DND-41 (cell line): ENCODE measurements at regions not wholly inside any gene's neighbourhood (a gene's known extent, or its start where the extent isn't known, plus 50 kb on each side); places are given as distances from the start of the nearest gene placed in this dataset.

Experiments used
- CTCF ChIP-seq: IDR thresholded peaks from 2 replicates; pipeline ENCODE4 v1.5.1; 2012; ENCODE audit warnings: borderline replicate concordance, low read length, moderate library complexity, mild to moderate bottlenecking; ENCODE audit not compliant: poor library complexity, severe bottlenecking; ENCODE audit errors: extremely low read depth
- EZH2 ChIP-seq: IDR thresholded peaks from 3 replicates; pipeline ENCODE4 v1.6.1; 2012; ENCODE audit warnings: borderline replicate concordance, low read depth, mild to moderate bottlenecking, moderate library complexity, low read length, inconsistent platforms; ENCODE audit not compliant: severe bottlenecking

DNA sequence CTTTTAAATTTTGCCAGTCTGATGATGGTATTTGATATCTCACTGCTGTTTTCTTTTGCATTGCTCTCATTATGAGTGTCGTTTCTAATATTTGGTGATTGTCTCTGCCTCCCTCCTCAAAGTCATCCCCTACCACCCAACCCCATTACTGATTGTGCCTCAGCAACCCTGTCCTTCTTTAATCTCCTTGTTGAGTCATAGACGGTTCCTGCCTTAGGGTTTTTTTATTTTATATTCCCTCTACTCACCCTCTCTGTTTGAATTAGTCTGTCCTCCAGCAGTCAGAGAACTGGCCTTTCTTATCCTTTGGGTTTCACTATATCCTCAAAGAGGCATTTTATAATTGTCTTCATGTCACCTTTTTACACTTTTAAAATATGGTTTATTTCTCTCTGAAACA is 409.3 kb upstream of the CPEB2 start:
- TF ChIP-seq CTCF (no peak), EZH2 (no peak)
